ENCODE measurements at regions not wholly inside any gene's neighbourhood (a gene's known extent, or its start where the extent isn't known, plus 50 kb on each side); places are given as distances from the start of the nearest gene placed in this dataset.

GRCh38 chr13:40387775-40388174, 278.7 kb downstream of the FOXO1 start:
- TF ChIP-seq, protein P1, sequence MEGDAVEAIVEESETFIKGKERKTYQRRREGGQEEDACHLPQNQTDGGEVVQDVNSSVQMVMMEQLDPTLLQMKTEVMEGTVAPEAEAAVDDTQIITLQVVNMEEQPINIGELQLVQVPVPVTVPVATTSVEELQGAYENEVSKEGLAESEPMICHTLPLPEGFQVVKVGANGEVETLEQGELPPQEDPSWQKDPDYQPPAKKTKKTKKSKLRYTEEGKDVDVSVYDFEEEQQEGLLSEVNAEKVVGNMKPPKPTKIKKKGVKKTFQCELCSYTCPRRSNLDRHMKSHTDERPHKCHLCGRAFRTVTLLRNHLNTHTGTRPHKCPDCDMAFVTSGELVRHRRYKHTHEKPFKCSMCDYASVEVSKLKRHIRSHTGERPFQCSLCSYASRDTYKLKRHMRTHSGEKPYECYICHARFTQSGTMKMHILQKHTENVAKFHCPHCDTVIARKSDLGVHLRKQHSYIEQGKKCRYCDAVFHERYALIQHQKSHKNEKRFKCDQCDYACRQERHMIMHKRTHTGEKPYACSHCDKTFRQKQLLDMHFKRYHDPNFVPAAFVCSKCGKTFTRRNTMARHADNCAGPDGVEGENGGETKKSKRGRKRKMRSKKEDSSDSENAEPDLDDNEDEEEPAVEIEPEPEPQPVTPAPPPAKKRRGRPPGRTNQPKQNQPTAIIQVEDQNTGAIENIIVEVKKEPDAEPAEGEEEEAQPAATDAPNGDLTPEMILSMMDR (IDR thresholded peaks at IDR 0.05): no peak
- no peak for TF ChIP-seq POLR2A (IDR thresholded peaks at IDR 0.05)
